ENCODE measurements at regions not wholly inside any gene's neighbourhood (a gene's known extent, or its start where the extent isn't known, plus 50 kb on each side); places are given as distances from the start of the nearest gene placed in this dataset.

GRCh38 chr2:4408321-4408720, 704.9 kb downstream of the DCDC2C start:
- Mint-ChIP-seq H3K27ac (ENCODE audit: unreplicated experiment) (no peak overlapping the region), H3K36me3 (ENCODE audit: low read depth) (peaks cover 2% of the 10 kb centered on the region), H3K4me1 (ENCODE audit: low read depth) (no peaks in the 10 kb centered on the region), H3K4me3 (ENCODE audit: unreplicated experiment) (no peak overlapping the region), H3K9me3 (ENCODE audit: low read depth) (no peaks in the 10 kb centered on the region), H3K27me3 (ENCODE audit: low read depth) (no peaks in the 10 kb centered on the region)
- DNase-seq (ENCODE audit: low spot score), result no peak
- no peak for TF ChIP-seq CTCF (IDR thresholded peaks at IDR 0.05)

- TF ChIP-seq CTCF (IDR thresholded peaks at IDR 0.05), result no peak
- no peak for DNase-seq (ENCODE audit: low spot score)
- H3K27me3 Mint-ChIP-seq (ENCODE audit: low read depth), result no peaks in the 10 kb centered on the region
- no peak overlapping the region for H3K4me3 Mint-ChIP-seq (ENCODE audit: unreplicated experiment)
- H3K9me3 Mint-ChIP-seq (ENCODE audit: low read depth), result no peaks in the 10 kb centered on the region
- H3K27ac Mint-ChIP-seq (ENCODE audit: unreplicated experiment), result no peak overlapping the region
- no peaks in the 10 kb centered on the region for H3K4me1 Mint-ChIP-seq (ENCODE audit: low read depth)
- H3K36me3 Mint-ChIP-seq (ENCODE audit: low read depth), result peaks cover 2% of the 10 kb centered on the region
These were observed 709.3 kb downstream of the DCDC2C start for GRCh38 chr2:4412637-4413187.

- H3K9me3 Mint-ChIP-seq (ENCODE audit: low read depth), result peaks cover 4% of the 10 kb centered on the region
- no peaks in the 10 kb centered on the region for H3K36me3 Mint-ChIP-seq (ENCODE audit: low read depth)
- no peak for TF ChIP-seq CTCF (IDR thresholded peaks at IDR 0.05)
- H3K4me3 Mint-ChIP-seq (ENCODE audit: unreplicated experiment), result no peak overlapping the region
- no peak for DNase-seq (ENCODE audit: low spot score)
- no peaks in the 10 kb centered on the region for H3K27me3 Mint-ChIP-seq (ENCODE audit: low read depth)
- H3K4me1 Mint-ChIP-seq (ENCODE audit: low read depth), result peaks cover 3% of the 10 kb centered on the region
- no peak overlapping the region for H3K27ac Mint-ChIP-seq (ENCODE audit: unreplicated experiment)
These were observed 711.8 kb downstream of the DCDC2C start for GRCh38 chr2:4415171-4415570.

GRCh38 chr2:4415810-4416413, 712.5 kb downstream of the DCDC2C start:
- no peak overlapping the region for H3K27ac Mint-ChIP-seq (ENCODE audit: unreplicated experiment)
- no peaks in the 10 kb centered on the region for H3K36me3 Mint-ChIP-seq (ENCODE audit: low read depth)
- DNase-seq (ENCODE audit: low spot score), result no peak
- no peak overlapping the region for H3K4me3 Mint-ChIP-seq (ENCODE audit: unreplicated experiment)
- peaks cover 4% of the 10 kb centered on the region for H3K9me3 Mint-ChIP-seq (ENCODE audit: low read depth)
- peaks cover 4% of the 10 kb centered on the region for H3K4me1 Mint-ChIP-seq (ENCODE audit: low read depth)
- H3K27me3 Mint-ChIP-seq (ENCODE audit: low read depth), result no peaks in the 10 kb centered on the region
- TF ChIP-seq CTCF (IDR thresholded peaks at IDR 0.05), result no peak

- H3K27me3 Mint-ChIP-seq (ENCODE audit: low read depth), result no peaks in the 10 kb centered on the region
- no peak overlapping the region for H3K27ac Mint-ChIP-seq (ENCODE audit: unreplicated experiment)
- no peak overlapping the region for H3K4me3 Mint-ChIP-seq (ENCODE audit: unreplicated experiment)
- no peak for TF ChIP-seq CTCF (IDR thresholded peaks at IDR 0.05)
- H3K9me3 Mint-ChIP-seq (ENCODE audit: low read depth), result peaks cover 4% of the 10 kb centered on the region
- no peak for DNase-seq (ENCODE audit: low spot score)
- H3K36me3 Mint-ChIP-seq (ENCODE audit: low read depth), result no peaks in the 10 kb centered on the region
- H3K4me1 Mint-ChIP-seq (ENCODE audit: low read depth), result peaks cover 4% of the 10 kb centered on the region
These were observed 713.1 kb downstream of the DCDC2C start for GRCh38 chr2:4416431-4416830.
